GM18951 (cell line): ENCODE measurements at regions not wholly inside any gene's neighbourhood (a gene's known extent, or its start where the extent isn't known, plus 50 kb on each side); places are given as distances from the start of the nearest gene placed in this dataset.

Source experiments
- POLR2A ChIP-seq: IDR thresholded peaks from 4 replicates; pipeline ENCODE4 v1.6.1; 2011; ENCODE audit warnings: mild to moderate bottlenecking; ENCODE audit not compliant: insufficient read length, insufficient read depth; ENCODE audit errors: extremely low read depth
- in situ Hi-C: fragments of 300-500 bp; cut with MboI; formaldehyde crosslinking; loops from one replicate; pipeline ENCODE4 v1.12.0; 2022; ENCODE audit warnings: low sequenced_read_pairs, mixed read lengths, inconsistent platforms; ENCODE audit not compliant: unreplicated experiment

GRCh38 chr18:33983126-33983525 lies 241.6 kb downstream of the NOL4 start:
- no peak for TF ChIP-seq POLR2A
- in situ Hi-C loops = no loop called here

- in situ Hi-C loops = no loop called here
- TF ChIP-seq POLR2A = no peak
These were observed 264.3 kb downstream of the NOL4 start for GRCh38 chr18:33960417-33960816.

GRCh38 chr18:33959609-33960008 lies 265.1 kb downstream of the NOL4 start:
- in situ Hi-C loops = no loop called here
- TF ChIP-seq POLR2A = no peak

GRCh38 chr18:33957707-33958106 lies 267.0 kb downstream of the NOL4 start:
- in situ Hi-C loops = no loop called here
- no peak for TF ChIP-seq POLR2A

- no peak for TF ChIP-seq POLR2A
- in situ Hi-C loops = no loop called here
These were observed 273.7 kb downstream of the NOL4 start for GRCh38 chr18:33951031-33951430.

- in situ Hi-C loops = no loop called here
- no peak for TF ChIP-seq POLR2A
These were observed 278.4 kb downstream of the NOL4 start for GRCh38 chr18:33946336-33946735.

GRCh38 chr18:33944493-33944892 lies 280.2 kb downstream of the NOL4 start:
- TF ChIP-seq POLR2A = no peak
- in situ Hi-C loops = no loop called here

GRCh38 chr18:33937270-33937816 lies 287.4 kb downstream of the NOL4 start:
- TF ChIP-seq POLR2A = no peak
- in situ Hi-C loops = no loop called here

GRCh38 chr18:33934258-33934657 lies 290.5 kb downstream of the NOL4 start:
- TF ChIP-seq POLR2A = no peak
- in situ Hi-C loops = no loop called here

- in situ Hi-C loops = no loop called here
- no peak for TF ChIP-seq POLR2A
These were observed 296.5 kb downstream of the NOL4 start for GRCh38 chr18:33928231-33928630.

GRCh38 chr18:33924576-33924975 lies 300.1 kb downstream of the NOL4 start:
- in situ Hi-C loops = no loop called here
- no peak for TF ChIP-seq POLR2A

- no peak for TF ChIP-seq POLR2A
- in situ Hi-C loops = no loop called here
These were observed 300.7 kb downstream of the NOL4 start for GRCh38 chr18:33923980-33924379.

GRCh38 chr18:33918571-33918970 lies 306.1 kb downstream of the NOL4 start:
- in situ Hi-C loops = no loop called here
- no peak for TF ChIP-seq POLR2A

GRCh38 chr18:33916200-33916599 lies 308.5 kb downstream of the NOL4 start:
- in situ Hi-C loops = no loop called here
- no peak for TF ChIP-seq POLR2A

- in situ Hi-C loops = no loop called here
- TF ChIP-seq POLR2A = no peak
These were observed 310.3 kb downstream of the NOL4 start for GRCh38 chr18:33914399-33914798.

GRCh38 chr18:33906046-33906445 lies 318.7 kb downstream of the NOL4 start:
- in situ Hi-C loops = no loop called here
- TF ChIP-seq POLR2A = no peak
